ENCODE measurements at regions not wholly inside any gene's neighbourhood (a gene's known extent, or its start where the extent isn't known, plus 50 kb on each side); places are given as distances from the start of the nearest gene placed in this dataset.

GRCh38 chr5:173534664-173535063 is 81.8 kb downstream of the BOD1 start:
- H3K27ac ChIP-seq = no peak overlapping the region
- no peak overlapping the region for H3K4me3 ChIP-seq
- no peaks in the 10 kb centered on the region for H3K9me3 ChIP-seq
- H3K4me1 ChIP-seq = no peaks in the 10 kb centered on the region
- TF ChIP-seq POLR2A (IDR thresholded peaks at IDR 0.05) = no peak
- TF ChIP-seq, protein P1, sequence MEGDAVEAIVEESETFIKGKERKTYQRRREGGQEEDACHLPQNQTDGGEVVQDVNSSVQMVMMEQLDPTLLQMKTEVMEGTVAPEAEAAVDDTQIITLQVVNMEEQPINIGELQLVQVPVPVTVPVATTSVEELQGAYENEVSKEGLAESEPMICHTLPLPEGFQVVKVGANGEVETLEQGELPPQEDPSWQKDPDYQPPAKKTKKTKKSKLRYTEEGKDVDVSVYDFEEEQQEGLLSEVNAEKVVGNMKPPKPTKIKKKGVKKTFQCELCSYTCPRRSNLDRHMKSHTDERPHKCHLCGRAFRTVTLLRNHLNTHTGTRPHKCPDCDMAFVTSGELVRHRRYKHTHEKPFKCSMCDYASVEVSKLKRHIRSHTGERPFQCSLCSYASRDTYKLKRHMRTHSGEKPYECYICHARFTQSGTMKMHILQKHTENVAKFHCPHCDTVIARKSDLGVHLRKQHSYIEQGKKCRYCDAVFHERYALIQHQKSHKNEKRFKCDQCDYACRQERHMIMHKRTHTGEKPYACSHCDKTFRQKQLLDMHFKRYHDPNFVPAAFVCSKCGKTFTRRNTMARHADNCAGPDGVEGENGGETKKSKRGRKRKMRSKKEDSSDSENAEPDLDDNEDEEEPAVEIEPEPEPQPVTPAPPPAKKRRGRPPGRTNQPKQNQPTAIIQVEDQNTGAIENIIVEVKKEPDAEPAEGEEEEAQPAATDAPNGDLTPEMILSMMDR (IDR thresholded peaks at IDR 0.05) = no peak
- H3K36me3 ChIP-seq = no peaks in the 10 kb centered on the region
- no peaks in the 10 kb centered on the region for H3K27me3 ChIP-seq
- intact Hi-C loops (cut with DNase I; ENCODE audit: low total_unique reads) = no loop called here
- DNase-seq = no peak

DNA sequence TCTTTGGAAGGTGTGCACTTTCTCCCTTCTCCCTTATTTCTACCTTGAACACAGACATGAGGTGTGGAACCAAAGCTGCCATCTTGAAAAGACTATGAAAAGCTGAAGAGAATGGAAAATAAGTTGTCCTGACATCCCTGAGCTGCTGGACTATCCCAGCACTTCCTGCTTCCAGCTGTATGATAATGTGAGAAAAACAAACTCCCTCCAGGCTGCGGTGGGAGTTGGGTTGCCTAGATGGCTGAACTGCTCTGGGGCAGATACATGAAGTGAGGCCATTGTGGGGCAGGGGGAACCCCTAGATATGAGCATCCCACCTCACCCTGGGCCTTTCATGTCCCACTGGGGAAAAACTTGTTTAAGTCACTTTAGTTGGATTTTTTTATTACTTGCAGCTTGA is 82.4 kb downstream of the BOD1 start:
- TF ChIP-seq POLR2A (IDR thresholded peaks at IDR 0.05) = no peak
- TF ChIP-seq, protein P1 (IDR thresholded peaks at IDR 0.05) = no peak
- no peaks in the 10 kb centered on the region for H3K36me3 ChIP-seq
- intact Hi-C loops (cut with DNase I; ENCODE audit: low total_unique reads) = no loop called here
- no peaks in the 10 kb centered on the region for H3K4me1 ChIP-seq
- no peak for DNase-seq
- no peaks in the 10 kb centered on the region for H3K27me3 ChIP-seq
- H3K27ac ChIP-seq = no peak overlapping the region
- no peaks in the 10 kb centered on the region for H3K9me3 ChIP-seq
- H3K4me3 ChIP-seq = no peak overlapping the region

GRCh38 chr5:173532689-173533250 is 83.7 kb downstream of the BOD1 start:
- Histone ChIP-seq H3K9me3 (no peaks in the 10 kb centered on the region), H3K4me1 (no peaks in the 10 kb centered on the region), H3K4me3 (no peak overlapping the region), H3K36me3 (no peaks in the 10 kb centered on the region), H3K27me3 (no peaks in the 10 kb centered on the region), H3K27ac (no peak overlapping the region)
- DNase-seq = no peak
- TF ChIP-seq, protein P1 (IDR thresholded peaks at IDR 0.05) = no peak
- TF ChIP-seq POLR2A (IDR thresholded peaks at IDR 0.05) = no peak
- intact Hi-C loops (cut with DNase I; ENCODE audit: low total_unique reads) = no loop called here

GRCh38 chr5:173531863-173532262 is 84.6 kb downstream of the BOD1 start:
- intact Hi-C loops (cut with DNase I; ENCODE audit: low total_unique reads) = no loop called here
- TF ChIP-seq POLR2A (IDR thresholded peaks at IDR 0.05) = no peak
- TF ChIP-seq, protein P1 (IDR thresholded peaks at IDR 0.05) = no peak
- no peak overlapping the region for H3K27ac ChIP-seq
- H3K4me1 ChIP-seq = no peaks in the 10 kb centered on the region
- DNase-seq = no peak
- no peak overlapping the region for H3K4me3 ChIP-seq
- no peaks in the 10 kb centered on the region for H3K9me3 ChIP-seq
- H3K36me3 ChIP-seq = no peaks in the 10 kb centered on the region
- H3K27me3 ChIP-seq = no peaks in the 10 kb centered on the region

- Histone ChIP-seq H3K27me3 (no peaks in the 10 kb centered on the region), H3K4me1 (no peaks in the 10 kb centered on the region)
Observed at GRCh38 chr5:173530547-173530946, 85.9 kb downstream of the BOD1 start.

More at GRCh38 chr5:173530547-173530946, 85.9 kb downstream of the BOD1 start:
- TF ChIP-seq POLR2A (IDR thresholded peaks at IDR 0.05) = no peak
- TF ChIP-seq, protein P1 (IDR thresholded peaks at IDR 0.05) = no peak
- Histone ChIP-seq H3K9me3 (no peaks in the 10 kb centered on the region), H3K36me3 (no peaks in the 10 kb centered on the region), H3K27ac (no peak overlapping the region), H3K4me3 (no peak overlapping the region)
- no peak for DNase-seq
- intact Hi-C loops (cut with DNase I; ENCODE audit: low total_unique reads) = no loop called here
